ENCODE measurements at regions not wholly inside any gene's neighbourhood (a gene's known extent, or its start where the extent isn't known, plus 50 kb on each side); places are given as distances from the start of the nearest gene placed in this dataset.

DNA sequence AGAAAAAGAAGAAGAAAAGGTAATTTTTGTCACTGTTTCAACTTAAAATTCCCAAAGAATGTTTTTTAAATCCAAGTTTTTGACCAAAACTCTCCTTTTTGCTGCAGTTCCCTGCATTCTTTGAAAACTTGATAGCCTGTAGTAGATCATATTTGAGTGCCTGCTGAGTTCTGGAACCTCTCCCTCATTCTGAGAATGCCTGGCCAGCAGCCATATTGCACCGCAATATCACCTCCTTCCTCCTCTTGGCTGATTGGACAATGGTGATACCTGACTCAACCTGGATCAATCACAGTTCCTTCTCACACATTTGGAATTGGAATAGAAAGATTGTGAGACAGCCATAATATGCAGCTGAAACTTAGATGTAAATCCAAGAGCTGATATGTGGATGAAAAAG is 97.6 kb upstream of the GAP43 start:
- WGBS, 2 experiments (ENCODE audit: extremely low coverage in 2 of 2, insufficient read length in 1 of 2), result no CpG with 5 or more reads among the region's 1 CpG
- TF ChIP-seq SMC3 (IDR thresholded peaks at IDR 0.05; ENCODE audit: low read depth, low read length), result no peak
- Histone ChIP-seq H3K56ac (ENCODE audit: extremely low read depth, insufficient read depth, low read length) (no peak overlapping the region), H4K91ac (ENCODE audit: insufficient read depth, low read depth, low read length) (no peak overlapping the region), H3K4ac (ENCODE audit: low read depth, low read length) (no peak overlapping the region), H2AK5ac (ENCODE audit: low read depth, low read length) (no peak overlapping the region), H3K18ac (ENCODE audit: low read depth, low read length) (no peak overlapping the region), H2BK20ac (ENCODE audit: low read depth, low read length) (no peak overlapping the region), H3K23ac (ENCODE audit: low read depth, low read length) (no peak overlapping the region), H3K4me1 (ENCODE audit: control insufficient read depth, insufficient read depth, low read length) (no peaks in the 10 kb centered on the region), H2BK120ac (ENCODE audit: low read depth, low read length) (no peak overlapping the region), H3K27me3 (ENCODE audit: control insufficient read depth, insufficient read depth, low read length) (no peaks in the 10 kb centered on the region), H3K9me1 (ENCODE audit: insufficient read depth, low read length) (no peaks in the 10 kb centered on the region), H3K36me3 (ENCODE audit: control insufficient read depth, insufficient read depth, low read length) (no peaks in the 10 kb centered on the region), H3K9ac (ENCODE audit: low read depth, low read length) (no peak overlapping the region), H3K9me3 (ENCODE audit: control insufficient read depth, insufficient read depth, low read length) (no peaks in the 10 kb centered on the region), H2BK5ac (ENCODE audit: low read depth, low read length, poor library complexity, severe bottlenecking) (no peak overlapping the region), H4K20me1 (ENCODE audit: insufficient read depth, low read length) (no peaks in the 10 kb centered on the region), H4K5ac (ENCODE audit: low read depth, low read length) (no peak overlapping the region), H2AK9ac (replicated peaks; ENCODE audit: low read depth, low read length, poor library complexity) (no peak overlapping the region), H3K79me1 (ENCODE audit: low read depth in 1 of 2, low read length in 2 of 2) (no peaks in the 10 kb centered on the region), H4K8ac (ENCODE audit: low read depth in 2 of 2, low read length in 2 of 2) (no peak overlapping the region), H2AFZ (replicated peaks; ENCODE audit: low read length, poor library complexity) (no peak overlapping the region), H2BK15ac (ENCODE audit: low read depth, low read length) (no peak overlapping the region), H3K4me2 (ENCODE audit: low read depth, low read length) (no peak overlapping the region), H3K27ac (ENCODE audit: insufficient read depth, low read length) (no peak overlapping the region), H3K4me3 (ENCODE audit: insufficient read depth, low read depth, low read length) (no peak overlapping the region), H3K14ac (replicated peaks; ENCODE audit: low read depth, low read length) (no peak overlapping the region)
- ChIA-PET CTCF (interaction anchor here (2.4 kb wide), 1 partner anchor 9 kb away, joined by 8 read pairs; no protein-coding TSS in a partner anchor), POLR2A (ENCODE audit: unreplicated experiment) (no interaction called here)
- BruUV-seq (replicated peaks), result no TSS peak
- in situ Hi-C loops (cut with MboI; ENCODE audit: low sequenced_read_pairs), result no loop called here
- ATAC-seq (ENCODE audit: low read depth), result no peak
- DNase-seq, result no peak
- dilution Hi-C loops (cut with HindIII; ENCODE audit: low sequenced_read_pairs, unreplicated experiment), result no loop called here
- intact Hi-C loops (cut with micrococcal nuclease), result no loop called here
